Vagina (tissue), 2 donors: ENCODE measurements at regions not wholly inside any gene's neighbourhood (a gene's known extent, or its start where the extent isn't known, plus 50 kb on each side); places are given as distances from the start of the nearest gene placed in this dataset.

ENCODE experiments used
- CTCF ChIP-seq, 3 experiments: fragments of 450-650 bp in 2 of 3; fragments of 200-600 bp in 1 of 3; sonication (generic) in 1 of 3; IDR thresholded peaks; one replicate each; pipeline ENCODE4 v1.5.1; 2017 to 2019; ENCODE audit warnings: antibody characterized with exemption in 3 of 3, mild to moderate bottlenecking in 2 of 3, moderate library complexity in 2 of 3
- POLR2A ChIP-seq, 2 donors: fragments of 450-650 bp; IDR thresholded peaks; one replicate each; pipeline ENCODE4 v1.6.1; 2017; ENCODE audit warnings: antibody characterized with exemption in 2 of 2, mild to moderate bottlenecking in 2 of 2, moderate library complexity in 2 of 2

DNA sequence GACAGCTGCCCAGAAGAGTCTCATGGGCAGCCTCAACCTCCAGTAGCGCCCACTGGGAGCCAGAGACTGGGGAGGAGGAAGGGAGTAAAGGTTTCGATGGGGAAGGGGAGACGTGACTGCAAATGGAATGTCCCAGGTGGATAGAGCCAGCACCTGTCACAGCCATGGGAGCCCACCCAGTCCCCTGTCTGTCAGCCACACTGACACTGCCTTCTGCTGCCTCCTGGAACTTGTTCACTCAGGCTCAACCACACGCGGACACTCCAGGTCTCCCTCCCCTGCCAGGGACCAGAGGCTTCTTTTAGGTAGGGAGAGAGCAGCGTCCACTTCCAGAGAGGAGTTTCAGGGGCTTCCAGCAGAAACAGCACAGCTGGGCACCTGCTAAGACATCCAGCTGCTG, 346.3 kb downstream of the NPHP4 start:
- no peak for TF ChIP-seq POLR2A (IDR thresholded peaks at IDR 0.05)
- TF ChIP-seq CTCF (IDR thresholded peaks at IDR 0.05): no peak
